K562 (cell line): ENCODE measurements at regions not wholly inside any gene's neighbourhood (a gene's known extent, or its start where the extent isn't known, plus 50 kb on each side); places are given as distances from the start of the nearest gene placed in this dataset.

ENCODE experiments used
- ARID3A ChIP-seq: IDR thresholded peaks from 2 replicates; pipeline ENCODE4 v1.6.1; 2012; ENCODE audit warnings: low read depth, low read length, improper control_type of control experiment, borderline replicate concordance
- GATAD2B ChIP-seq: fragments of 450-650 bp; IDR thresholded peaks from 2 replicates; pipeline ENCODE4 v1.6.1; 2017; ENCODE audit warnings: mild to moderate bottlenecking, borderline replicate concordance
- IFI16 ChIP-seq: fragments of 250-450 bp; sonication (Bioruptor Pico); IDR thresholded peaks from 2 replicates; pipeline ENCODE4 v2.1.2; 2022; ENCODE audit warnings: mild to moderate bottlenecking, inconsistent platforms
- MITF ChIP-seq: IDR thresholded peaks from 2 replicates; pipeline ENCODE4 v1.6.1; 2014; ENCODE audit warnings: antibody characterized with exemption
- RBM25 ChIP-seq: fragments of 200-400 bp; formaldehyde crosslinking; IDR thresholded peaks from 2 replicates; pipeline ENCODE4 v1.6.1; 2018; ENCODE audit warnings: low read length, low read depth, moderate library complexity; ENCODE audit not compliant: severe bottlenecking
- SUPT5H ChIP-seq: fragments of 450-650 bp; IDR thresholded peaks from 2 replicates; pipeline ENCODE4 v1.6.1; 2016
- ZBTB43 ChIP-seq: sonication (generic); formaldehyde crosslinking; IDR thresholded peaks from 2 replicates; pipeline ENCODE4 v1.8.0; 2023; ENCODE audit warnings: mild to moderate bottlenecking, missing genetic modification reagents
- ZNF23 ChIP-seq: fragments of 250-450 bp; sonication (Bioruptor Pico); IDR thresholded peaks from 2 replicates; pipeline ENCODE4 v1.4.0; 2020; ENCODE audit warnings: mild to moderate bottlenecking
- ZNF277 ChIP-seq: fragments of 250-450 bp; sonication (Bioruptor Pico); IDR thresholded peaks from 2 replicates; pipeline ENCODE4 v1.8.0; 2022; ENCODE audit warnings: inconsistent platforms, mild to moderate bottlenecking, moderate library complexity, borderline replicate concordance
- ZNF354B ChIP-seq: fragments of 250-450 bp; sonication (Bioruptor Pico); IDR thresholded peaks from 2 replicates; pipeline ENCODE4 v1.4.0; 2020
- ZNF586 ChIP-seq: fragments of 450-650 bp; formaldehyde crosslinking; conservative IDR thresholded peaks from 2 replicates; pipeline ENCODE4 v1.4.0; 2020; ENCODE audit warnings: mild to moderate bottlenecking, moderate library complexity
- ZNF592 ChIP-seq: fragments of 450-650 bp; IDR thresholded peaks from 2 replicates; pipeline ENCODE4 v1.6.1; 2017; ENCODE audit warnings: antibody characterized with exemption, mild to moderate bottlenecking
- ZNF740 ChIP-seq, 3 experiments: fragments of 200-800 bp in 1 of 3; sonication (Bioruptor generic) in 1 of 3; sonication (generic) in 1 of 3; formaldehyde crosslinking in 1 of 3; IDR thresholded peaks; 2 replicates each; pipeline versions ENCODE4 v1.6.1 to v1.8.0; 2016 to 2022; ENCODE audit warnings: mild to moderate bottlenecking in 2 of 3, missing compliant biosample characterization in 2 of 3, missing genetic modification characterization in 2 of 3, missing genetic modification reagents in 1 of 3
- ZNF780A ChIP-seq: fragments of 250-450 bp; sonication (Bioruptor Pico); IDR thresholded peaks from 2 replicates; pipeline ENCODE4 v1.5.0; 2021; ENCODE audit warnings: mild to moderate bottlenecking

GRCh38 chr6:26214803-26215584 is 127.8 kb downstream of the HFE start (continued):
- TF ChIP-seq MITF (no peak), ZNF23 (CRISPR knock-in tag) (no peak), ZNF740 (CRISPR knock-in tag; IDR thresholded peaks at IDR 0.05) (no peak), ZNF740 (tag; IDR thresholded peaks at IDR 0.05) (no peak), ZNF277 (CRISPR knock-in tag) (no peak), ZNF354B (0 out of 2 replicates have a peak, but pooled peaks have one; percentile 7), ZBTB43 (CRISPR knock-in tag) (no peak), IFI16 (CRISPR knock-in tag) (no peak; the same call in 1 of the 2 replicates), ZNF592 (no peak), ARID3A (no peak), RBM25 (no peak), SUPT5H (no peak; the same call in 1 of the 2 replicates), ZNF780A (CRISPR knock-in tag) (no peak), GATAD2B (no peak), ZNF586 (no peak)
